ENCODE measurements at regions not wholly inside any gene's neighbourhood (a gene's known extent, or its start where the extent isn't known, plus 50 kb on each side); places are given as distances from the start of the nearest gene placed in this dataset.

DNA sequence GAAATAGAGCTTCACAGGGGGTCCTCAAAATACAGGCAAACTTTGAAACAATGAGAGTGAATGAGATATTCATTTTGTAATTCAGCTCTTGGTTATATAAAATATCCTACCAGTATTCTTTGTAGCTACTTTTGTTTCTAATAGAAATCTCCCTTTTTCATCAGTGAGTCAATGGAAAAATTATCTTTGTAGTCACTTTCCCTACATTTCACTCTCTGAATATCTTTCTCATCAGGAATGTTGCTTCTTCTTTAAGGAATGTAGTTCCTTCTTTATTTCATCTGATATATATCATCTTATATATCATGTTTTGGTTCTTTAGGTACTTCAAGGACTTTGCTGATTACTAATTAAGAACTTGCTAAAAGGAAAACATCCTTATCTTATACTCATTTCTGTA lies 280.3 kb upstream of the NUDT12 start:
- no peak for DNase-seq (ENCODE audit: low read depth in 2 of 3, low spot score in 2 of 3)

DNA sequence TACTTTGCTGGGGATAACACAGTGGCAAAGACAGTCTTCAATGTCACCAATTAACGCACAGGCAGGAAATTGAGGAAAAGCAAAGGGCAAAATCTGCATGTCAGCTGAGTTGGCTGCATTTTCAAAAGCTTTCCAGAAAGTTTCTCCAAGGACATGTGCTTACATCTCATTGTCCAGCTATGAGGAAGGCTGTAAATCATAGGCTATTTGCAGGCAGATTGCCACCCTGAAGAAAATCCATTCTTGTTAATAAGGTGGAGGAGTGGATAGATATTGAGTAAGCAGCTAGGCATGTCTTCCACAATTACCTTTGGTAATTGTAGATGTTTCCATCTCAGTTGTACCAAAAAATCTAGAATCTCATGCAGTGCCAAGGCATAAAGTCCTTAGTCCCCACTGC lies 278.0 kb upstream of the NUDT12 start:
- DNase-seq (ENCODE audit: low read depth in 2 of 3, low spot score in 2 of 3): no peak

DNA sequence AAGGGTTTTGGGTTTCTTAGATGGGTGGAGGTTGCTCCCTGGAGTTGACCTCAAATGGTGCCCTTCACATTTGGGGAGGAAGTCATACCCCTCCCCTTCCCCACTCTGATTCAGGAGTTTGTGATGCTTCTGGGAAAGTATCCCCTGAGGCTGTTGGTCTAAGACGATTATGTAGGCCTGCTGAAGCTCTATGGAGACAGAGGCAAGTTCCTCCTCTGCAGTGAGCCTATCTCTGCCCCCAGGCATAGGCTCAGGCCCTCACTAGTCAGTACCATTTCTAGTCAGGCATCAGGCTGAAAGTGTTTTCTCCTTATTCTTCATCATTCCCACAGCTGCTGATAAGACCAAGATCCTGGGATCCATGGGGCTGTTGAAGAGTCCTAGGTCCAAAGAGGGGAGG lies 271.6 kb upstream of the NUDT12 start:
- DNase-seq (ENCODE audit: low read depth in 2 of 3, low spot score in 2 of 3): no peak

DNA sequence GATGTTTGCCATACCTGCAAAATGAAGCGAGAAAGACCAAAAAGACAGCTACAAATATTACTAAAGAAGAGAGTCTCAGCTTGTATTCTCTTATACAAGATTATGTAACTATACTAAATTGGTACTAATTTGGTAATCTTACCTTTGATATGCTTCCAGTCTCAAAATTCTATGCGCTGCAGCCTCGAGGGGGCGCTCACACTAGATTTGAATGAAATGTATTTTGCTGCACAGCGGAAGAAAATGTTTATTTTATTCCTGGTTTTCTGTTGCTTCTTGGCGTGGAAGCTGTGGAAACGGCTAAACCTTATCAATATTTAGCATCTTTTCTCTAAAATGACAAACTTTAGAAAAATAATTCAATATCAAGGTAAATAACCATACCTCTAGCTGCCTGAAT lies 267.0 kb upstream of the NUDT12 start:
- DNase-seq (ENCODE audit: low read depth in 2 of 3, low spot score in 2 of 3): no peak

DNA sequence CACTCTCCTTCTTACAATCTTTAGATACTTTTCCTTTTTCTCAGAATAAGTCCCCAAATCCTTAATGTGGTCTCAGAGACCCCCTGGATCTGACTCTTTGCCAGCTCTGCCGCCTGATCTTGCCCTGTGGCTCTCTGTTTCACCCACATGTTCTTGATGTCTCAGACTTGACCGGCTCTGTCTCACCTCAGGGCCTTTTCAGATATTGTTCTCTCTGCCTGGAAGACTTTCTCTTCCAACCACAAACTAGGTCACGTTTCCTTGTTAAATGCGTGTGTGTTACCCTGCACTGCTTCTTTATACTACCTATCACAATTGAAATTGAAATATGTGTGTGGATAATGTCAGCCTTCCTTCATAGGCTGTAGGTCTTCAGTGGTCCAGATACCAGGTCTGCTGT lies 265.4 kb upstream of the NUDT12 start:
- no peak for DNase-seq (ENCODE audit: low read depth in 2 of 3, low spot score in 2 of 3)

DNA sequence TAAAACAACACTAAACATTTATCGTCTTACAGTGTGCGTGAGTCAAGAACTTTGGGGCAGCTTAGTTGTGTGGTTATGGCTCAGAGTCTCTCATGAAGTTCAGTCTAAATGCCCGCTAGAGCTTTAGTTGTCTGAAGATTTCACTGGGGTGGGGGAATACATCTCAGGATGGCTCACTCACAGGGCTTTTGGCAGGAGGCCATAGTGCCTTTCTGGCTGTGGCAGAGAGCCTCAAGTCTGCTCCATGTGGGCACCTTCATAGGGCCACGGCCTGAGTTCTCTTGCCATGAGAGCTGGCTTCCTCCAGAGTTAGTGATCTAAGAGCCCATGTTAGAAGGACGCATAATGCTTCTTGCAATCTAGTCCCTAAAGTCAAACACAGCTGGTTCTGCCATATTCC lies 258.8 kb upstream of the NUDT12 start:
- no peak for DNase-seq (ENCODE audit: low read depth in 2 of 3, low spot score in 2 of 3)

DNA sequence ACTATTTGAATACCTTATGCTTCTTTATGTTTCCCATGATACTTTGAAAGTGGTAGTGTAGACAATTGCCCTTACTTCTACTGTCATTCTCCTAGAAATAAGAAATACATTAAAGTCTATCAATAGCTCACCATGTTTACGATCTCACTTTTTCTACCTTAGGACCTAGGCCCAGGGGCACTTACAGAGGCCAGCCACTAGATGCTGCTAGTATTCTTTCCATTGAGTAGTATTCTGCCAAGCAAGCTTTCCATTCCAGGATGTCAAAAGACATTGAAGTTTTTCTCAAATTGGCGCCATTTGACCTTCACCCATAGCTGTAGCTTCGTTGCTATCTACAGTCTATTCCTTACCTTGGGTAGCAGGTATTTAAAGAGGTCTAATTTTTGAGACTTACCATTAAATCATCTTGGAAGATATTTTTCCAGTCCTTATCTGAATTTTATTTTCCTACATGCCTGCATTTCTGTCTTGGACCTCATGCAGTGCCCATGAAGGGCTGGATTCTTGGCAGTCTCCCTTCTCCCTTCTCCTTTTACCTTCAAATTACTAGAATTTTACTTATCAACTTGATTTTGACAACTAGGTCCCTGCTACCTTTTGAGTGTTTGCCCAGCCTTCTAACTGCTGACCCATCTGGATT lies 246.0 kb upstream of the NUDT12 start:
- DNase-seq (ENCODE audit: low read depth in 2 of 3, low spot score in 2 of 3): peak in 2 of 3 donors; percentile 6 to 13

DNA sequence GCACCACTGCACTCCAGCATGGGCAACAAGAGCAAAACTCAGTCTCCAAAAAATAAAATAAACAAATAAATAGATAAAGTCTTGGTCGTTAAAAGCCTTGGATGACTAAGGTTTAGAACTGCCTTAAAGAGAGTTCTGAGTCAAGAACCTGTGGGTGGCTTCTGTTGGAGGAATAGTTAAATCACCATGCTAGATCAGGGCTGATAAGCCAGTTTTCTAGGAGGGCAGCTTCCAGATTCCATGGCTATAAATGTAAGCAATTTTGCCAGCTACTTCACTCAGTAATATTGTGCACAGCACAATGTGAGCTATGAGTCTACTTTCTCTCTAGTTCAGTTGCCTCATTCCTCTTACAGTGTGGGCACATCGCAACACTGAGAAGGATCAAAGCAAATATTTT lies 242.1 kb upstream of the NUDT12 start:
- no peak for DNase-seq (ENCODE audit: low read depth in 2 of 3, low spot score in 2 of 3)

DNA sequence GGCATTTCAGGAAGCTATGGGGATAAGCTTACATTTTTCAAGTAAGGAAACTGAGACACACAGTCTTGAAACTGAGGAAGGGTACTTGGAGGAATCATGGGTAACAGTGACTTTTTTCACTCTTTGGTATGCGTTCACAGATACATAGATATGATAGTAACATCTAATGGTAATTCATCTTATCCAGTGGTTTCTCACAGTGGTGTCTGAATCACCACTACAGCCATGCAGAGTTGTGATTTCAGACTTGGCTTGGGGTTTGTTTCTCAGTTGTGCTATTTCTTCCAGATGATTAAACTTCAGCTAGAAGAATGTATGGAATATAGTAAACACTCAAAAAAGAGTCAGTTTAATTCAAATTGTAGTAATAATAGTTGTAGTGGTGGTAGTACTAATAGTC lies 239.1 kb upstream of the NUDT12 start:
- DNase-seq (ENCODE audit: low read depth in 2 of 3, low spot score in 2 of 3): no peak

DNA sequence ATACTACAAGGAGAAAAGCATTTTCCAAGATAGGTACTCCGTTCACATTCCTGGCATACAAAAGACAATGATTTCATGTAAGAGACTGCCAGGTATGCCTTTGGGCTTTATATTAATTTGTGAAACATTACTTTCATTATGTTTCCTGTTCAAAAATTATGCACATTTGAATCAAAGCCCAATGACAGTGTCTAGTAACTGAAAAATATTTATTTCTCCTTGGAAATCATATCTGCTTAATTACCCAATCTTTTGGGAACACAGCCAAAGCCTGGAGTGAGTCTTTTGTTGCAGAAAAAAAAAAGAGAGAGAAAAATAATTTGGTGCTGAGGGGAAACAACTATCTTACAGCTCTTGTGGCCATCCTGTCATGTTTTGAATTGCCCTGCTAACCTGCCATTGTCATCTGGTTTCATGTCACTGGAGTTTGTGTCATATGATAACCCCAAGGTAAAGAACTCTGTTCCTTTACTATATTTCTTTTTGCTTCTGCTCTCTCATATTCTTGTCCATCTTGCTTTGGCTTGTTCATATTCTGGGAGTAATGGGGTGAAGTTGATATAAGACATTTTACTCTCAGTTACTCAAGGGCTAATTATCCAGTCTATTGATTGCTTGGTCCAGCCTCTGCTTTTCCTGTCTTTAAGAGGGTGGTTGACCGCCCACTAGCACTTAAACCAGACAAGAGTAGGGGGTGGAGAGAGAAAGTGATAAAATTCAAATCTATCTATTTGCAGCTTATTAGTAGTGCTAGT lies 238.3 kb upstream of the NUDT12 start:
- DNase-seq (ENCODE audit: low read depth in 2 of 3, low spot score in 2 of 3): no peak

DNA sequence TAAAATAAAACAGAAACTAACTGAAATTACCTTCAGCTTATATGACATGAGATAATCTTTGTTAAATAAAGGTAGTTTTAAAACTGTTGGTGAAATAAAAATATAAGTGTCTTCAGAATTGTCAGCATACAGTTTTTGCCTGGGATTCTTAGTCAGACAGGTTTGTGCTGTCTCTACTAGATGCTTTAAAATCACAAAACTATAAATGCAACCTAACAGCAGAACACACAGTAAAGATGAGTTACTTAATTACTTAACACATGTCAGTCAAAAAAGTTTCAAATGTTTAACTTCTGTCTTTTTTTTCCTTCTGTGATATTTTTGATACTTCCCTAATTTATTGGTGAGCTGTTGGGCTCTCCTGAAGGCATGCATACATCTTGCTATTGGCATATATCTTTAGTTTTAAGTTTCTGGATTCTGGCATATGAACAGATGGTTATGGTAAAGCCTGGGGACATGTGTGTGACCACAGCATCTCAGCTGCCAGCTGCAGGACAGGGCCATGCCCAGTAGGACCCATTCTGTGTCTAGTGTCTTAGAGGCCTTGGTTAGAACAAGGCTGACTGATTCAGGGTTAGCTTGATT lies 231.1 kb upstream of the NUDT12 start:
- DNase-seq (ENCODE audit: low read depth in 2 of 3, low spot score in 2 of 3): no peak

DNA sequence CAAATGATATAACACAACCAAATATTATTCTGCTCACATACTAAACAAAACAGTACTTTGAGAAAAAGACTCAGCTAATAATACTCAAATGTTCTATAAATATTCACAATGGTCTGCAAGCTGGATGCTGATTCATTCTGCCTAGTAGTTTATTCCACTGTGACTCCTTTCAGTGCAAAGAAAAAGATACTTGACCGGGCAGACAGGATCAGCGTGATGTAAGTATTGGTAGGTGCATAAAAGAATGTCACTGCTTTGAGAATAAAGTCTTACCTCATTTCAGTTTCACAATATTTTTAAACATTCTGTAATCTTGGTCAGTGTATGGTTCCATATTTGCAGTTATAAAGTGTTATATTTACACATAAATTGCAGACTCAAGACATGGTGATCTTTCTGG lies 223.0 kb upstream of the NUDT12 start:
- no peak for DNase-seq (ENCODE audit: low read depth in 2 of 3, low spot score in 2 of 3)

DNA sequence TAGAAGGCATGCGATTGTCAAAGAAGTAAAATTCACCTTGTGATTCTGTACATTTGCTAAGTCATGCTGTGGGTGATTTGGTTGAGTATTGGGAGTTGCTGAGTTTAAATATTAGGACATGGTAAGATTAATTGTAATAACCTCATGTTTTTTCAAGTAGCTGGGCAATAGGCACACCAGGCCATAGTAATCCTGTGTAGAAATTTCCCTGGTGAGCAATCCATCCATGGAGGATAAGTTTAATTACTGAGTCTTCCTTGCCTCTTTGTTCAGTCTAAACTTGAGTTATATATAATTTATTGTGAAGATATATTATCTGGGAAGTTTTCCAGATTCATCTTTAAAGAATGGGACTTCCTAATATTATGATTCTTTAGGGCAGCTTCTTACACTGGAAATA lies 221.1 kb upstream of the NUDT12 start:
- DNase-seq (ENCODE audit: low read depth in 2 of 3, low spot score in 2 of 3): no peak

DNA sequence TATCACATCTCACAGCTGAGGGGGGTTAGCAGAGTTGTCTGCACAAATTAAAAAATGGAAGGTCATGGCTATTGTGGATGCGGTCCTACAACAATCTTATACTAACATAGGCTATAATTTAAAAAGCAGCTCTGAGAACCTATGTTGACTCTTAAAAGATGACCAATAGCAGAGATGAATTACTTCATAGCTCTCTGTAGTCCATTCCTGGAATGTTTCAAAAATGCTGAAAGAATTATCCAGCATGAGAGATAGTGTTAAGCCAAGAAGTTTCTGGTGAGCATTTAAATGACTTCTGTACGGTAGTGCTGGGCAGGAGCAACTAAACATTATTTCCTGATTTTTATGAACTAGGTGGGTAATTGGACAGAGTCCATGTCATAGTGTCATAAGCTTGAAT lies 218.2 kb upstream of the NUDT12 start:
- no peak for DNase-seq (ENCODE audit: low read depth in 2 of 3, low spot score in 2 of 3)

DNA sequence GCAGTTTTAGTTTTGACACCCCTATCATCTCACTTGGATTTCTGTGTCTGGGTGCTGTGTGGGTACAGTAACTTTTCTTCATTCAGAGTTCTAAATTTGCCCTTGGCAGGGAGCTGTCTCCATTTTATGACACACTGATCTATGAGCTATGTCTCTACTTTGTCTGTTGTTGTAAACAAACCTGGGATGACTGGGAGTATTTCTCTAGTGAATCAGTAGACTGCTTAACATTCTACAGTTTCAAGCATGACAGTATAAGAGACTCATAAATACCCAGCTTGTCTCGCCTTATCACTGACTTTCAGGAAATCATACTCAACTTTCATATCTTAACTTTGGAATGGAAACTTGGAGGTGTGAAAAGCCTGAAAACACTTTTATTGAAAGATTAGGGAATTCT lies 212.1 kb upstream of the NUDT12 start:
- DNase-seq (ENCODE audit: low read depth in 2 of 3, low spot score in 2 of 3): no peak

DNA sequence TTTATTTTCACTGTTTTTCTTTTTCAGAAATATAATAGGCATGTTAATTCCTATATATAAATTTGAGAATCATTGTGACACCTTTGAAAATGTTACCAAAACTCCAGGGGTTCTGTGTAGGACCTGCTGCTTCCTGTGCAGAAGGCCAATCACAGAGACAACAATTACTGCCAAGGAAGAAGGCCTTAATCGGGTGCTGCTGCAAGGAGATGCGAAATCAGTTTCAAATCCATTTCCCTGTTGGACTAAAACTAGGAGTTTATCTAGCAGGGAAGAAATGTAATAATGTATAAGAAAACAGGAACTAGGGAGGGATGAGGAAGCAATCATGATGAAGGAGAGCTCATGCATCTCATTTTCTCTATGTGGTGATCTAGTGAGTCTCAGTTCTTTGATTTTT lies 209.7 kb upstream of the NUDT12 start:
- no peak for DNase-seq (ENCODE audit: low read depth in 2 of 3, low spot score in 2 of 3)

DNA sequence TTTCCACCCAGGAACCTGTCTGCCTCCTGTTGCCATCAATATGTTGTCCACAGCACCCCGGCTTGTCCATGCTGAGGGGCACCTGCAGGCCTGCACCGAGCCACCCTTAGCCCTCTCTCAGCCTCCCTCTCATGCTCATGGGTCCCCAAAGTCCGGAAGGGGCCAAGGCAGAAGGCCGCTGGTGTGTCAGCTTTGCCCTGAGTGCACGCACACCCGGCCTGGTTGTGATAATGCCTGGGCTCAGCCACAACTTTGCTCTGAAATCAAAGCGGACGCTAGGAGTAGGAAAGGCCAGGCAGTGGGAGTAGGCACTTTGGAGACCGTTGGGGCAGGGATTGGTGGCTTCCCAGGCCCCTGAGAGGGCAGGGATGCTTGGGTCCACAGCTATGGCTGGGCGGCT lies 201.8 kb upstream of the NUDT12 start:
- no peak for DNase-seq (ENCODE audit: low read depth in 2 of 3, low spot score in 2 of 3)

DNA sequence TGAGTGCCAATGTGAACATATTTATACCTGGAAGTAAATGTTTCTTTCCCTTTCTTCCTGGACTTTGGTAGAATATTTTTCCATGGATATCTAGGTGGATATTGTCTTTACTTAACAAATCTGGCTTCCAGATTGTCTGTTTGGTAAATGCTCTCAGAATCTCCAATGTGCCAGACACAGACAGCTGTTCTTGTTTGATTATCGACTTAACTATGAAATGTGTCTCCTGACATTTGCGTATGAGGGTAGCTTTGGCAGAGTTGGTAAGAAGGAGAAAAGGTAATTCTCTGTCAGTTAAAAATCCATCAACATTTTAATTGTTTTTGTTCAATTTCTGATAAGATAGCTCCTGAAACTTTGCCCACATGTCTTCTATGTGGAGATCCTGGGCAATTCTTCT lies 196.4 kb upstream of the NUDT12 start:
- no peak for DNase-seq (ENCODE audit: low read depth in 2 of 3, low spot score in 2 of 3)

DNA sequence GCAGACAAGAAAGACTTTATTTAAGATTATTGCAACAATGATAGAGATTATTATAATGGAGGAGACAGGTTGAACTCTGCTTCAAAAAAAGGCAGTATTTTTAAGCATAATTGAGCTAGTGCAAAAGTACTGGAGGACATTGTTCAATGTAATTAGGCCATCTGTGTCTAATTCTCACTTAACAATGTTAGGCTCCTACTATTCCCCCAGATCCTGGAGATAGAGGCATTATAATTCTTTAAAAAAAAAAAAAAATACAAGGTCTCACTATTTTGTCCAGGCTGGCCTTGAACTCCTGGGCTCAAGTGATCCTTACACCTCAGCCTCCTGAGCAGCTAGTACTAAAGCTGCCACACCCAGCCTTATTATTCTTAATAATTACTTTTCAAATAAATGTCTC lies 193.4 kb upstream of the NUDT12 start:
- no peak for DNase-seq (ENCODE audit: low read depth in 2 of 3, low spot score in 2 of 3)

DNA sequence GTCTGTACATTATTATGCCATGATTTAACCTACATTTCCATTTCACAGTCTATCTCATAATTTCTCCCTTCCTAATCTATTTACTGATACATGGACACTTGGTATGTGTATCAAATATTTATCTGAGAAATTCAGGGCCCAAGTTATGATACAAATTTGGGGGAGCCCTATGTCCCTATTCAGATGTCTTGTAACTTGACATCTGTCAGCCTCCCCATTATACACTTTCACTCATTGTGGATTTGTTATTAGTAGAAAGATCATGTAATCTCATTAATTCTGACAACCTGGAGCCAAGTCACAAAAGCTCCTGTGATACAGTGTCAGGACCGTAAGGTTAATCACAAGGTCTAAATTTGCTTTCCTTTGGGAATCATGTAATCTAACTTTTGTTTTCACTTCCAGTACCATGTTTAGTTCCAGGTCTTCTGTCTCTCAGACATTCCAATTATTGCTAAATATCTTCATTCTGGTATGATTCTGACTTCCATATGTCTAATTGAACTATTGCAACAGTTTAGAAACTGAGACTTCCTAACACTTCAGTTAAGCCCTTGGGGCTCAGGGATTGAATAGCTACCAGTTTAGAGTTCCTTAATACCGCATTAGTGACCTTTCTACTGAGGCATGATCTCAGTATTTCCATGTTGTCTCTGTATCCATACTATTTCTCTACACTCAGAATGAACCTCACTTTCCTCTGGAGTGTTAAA lies 182.9 kb upstream of the NUDT12 start:
- DNase-seq (ENCODE audit: low read depth in 2 of 3, low spot score in 2 of 3): no peak

DNA sequence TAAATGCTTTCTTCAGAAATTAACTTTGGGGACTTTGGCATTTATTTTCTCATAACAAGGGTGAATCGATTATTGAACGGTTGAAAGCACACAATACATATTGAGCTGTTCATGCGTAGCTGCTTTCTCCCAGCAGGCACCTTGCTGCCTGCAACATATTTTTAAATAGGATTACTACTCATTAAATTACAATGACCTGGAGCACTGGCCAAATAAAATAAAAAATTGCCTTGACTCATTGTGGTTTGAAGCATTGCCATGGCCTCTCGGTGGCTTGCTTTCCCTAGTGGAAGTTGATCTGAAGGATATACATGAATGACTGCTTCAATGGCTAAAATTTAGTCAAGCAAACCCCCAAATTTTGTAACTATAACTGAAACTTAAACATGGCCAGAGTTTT lies 181.6 kb upstream of the NUDT12 start:
- peak in 1 of 3 donors; percentile 7 for DNase-seq (ENCODE audit: low read depth in 2 of 3, low spot score in 2 of 3)

DNA sequence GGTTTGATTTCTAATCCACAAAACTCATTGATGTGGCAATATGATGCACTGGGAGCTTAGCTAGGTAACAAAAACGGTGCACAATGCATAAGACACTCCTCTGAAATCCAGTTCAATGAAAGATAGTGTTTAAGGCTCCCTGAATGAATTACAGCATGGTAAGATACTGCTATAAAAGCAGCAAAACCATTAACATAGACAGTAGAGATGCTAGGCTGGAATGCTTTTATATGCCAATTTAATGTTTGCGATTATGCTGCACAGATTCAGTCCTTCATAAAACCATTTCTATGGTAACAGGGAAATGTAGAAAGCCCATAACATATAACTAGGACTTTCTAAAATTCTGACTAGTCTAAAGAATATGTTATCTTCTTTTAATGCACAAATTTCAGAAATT lies 180.8 kb upstream of the NUDT12 start:
- no peak for DNase-seq (ENCODE audit: low read depth in 2 of 3, low spot score in 2 of 3)

Measured in hematopoietic multipotent progenitor cell (in vitro differentiated cells).